GM10266 (cell line): ENCODE measurements at regions not wholly inside any gene's neighbourhood (a gene's known extent, or its start where the extent isn't known, plus 50 kb on each side); places are given as distances from the start of the nearest gene placed in this dataset.

Source experiments
- DNase-seq: peaks from one replicate; pipeline ENCODE4 v3.0.0; 2012; ENCODE audit errors: extremely low spot score
- TF ChIP-seq, protein P1 (sequence below): IDR thresholded peaks from 2 replicates; pipeline ENCODE4 v1.5.1; 2012; ENCODE audit warnings: mild to moderate bottlenecking, low read depth; ENCODE audit not compliant: control insufficient read depth, insufficient read depth; ENCODE audit errors: missing control alignments

- TF ChIP-seq, protein P1, sequence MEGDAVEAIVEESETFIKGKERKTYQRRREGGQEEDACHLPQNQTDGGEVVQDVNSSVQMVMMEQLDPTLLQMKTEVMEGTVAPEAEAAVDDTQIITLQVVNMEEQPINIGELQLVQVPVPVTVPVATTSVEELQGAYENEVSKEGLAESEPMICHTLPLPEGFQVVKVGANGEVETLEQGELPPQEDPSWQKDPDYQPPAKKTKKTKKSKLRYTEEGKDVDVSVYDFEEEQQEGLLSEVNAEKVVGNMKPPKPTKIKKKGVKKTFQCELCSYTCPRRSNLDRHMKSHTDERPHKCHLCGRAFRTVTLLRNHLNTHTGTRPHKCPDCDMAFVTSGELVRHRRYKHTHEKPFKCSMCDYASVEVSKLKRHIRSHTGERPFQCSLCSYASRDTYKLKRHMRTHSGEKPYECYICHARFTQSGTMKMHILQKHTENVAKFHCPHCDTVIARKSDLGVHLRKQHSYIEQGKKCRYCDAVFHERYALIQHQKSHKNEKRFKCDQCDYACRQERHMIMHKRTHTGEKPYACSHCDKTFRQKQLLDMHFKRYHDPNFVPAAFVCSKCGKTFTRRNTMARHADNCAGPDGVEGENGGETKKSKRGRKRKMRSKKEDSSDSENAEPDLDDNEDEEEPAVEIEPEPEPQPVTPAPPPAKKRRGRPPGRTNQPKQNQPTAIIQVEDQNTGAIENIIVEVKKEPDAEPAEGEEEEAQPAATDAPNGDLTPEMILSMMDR = no peak
- no peak for DNase-seq
These were observed 205.9 kb downstream of the HS3ST3A1 start for GRCh38 chr17:13395862-13396261.

DNA sequence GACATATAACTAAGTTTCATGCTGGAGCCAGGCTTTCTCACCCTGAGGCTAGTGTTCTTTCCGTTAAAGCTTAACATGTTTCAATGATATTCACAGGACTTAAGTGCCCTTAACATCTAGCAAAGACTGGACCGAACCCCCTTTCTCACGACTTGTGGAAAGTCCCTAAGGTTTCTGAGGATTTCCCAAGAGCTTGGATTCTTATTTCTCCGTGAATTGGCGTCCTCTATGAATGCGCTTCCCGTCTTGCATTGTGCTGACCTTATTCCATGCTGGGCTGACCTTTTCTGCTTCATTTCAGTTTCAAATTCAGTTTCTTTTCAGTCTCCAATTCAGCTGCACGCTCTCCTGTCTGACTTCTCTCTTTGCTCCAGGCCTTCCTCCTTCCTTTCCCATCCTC, 206.4 kb downstream of the HS3ST3A1 start:
- no peak for DNase-seq
- TF ChIP-seq, protein P1 = no peak

DNA sequence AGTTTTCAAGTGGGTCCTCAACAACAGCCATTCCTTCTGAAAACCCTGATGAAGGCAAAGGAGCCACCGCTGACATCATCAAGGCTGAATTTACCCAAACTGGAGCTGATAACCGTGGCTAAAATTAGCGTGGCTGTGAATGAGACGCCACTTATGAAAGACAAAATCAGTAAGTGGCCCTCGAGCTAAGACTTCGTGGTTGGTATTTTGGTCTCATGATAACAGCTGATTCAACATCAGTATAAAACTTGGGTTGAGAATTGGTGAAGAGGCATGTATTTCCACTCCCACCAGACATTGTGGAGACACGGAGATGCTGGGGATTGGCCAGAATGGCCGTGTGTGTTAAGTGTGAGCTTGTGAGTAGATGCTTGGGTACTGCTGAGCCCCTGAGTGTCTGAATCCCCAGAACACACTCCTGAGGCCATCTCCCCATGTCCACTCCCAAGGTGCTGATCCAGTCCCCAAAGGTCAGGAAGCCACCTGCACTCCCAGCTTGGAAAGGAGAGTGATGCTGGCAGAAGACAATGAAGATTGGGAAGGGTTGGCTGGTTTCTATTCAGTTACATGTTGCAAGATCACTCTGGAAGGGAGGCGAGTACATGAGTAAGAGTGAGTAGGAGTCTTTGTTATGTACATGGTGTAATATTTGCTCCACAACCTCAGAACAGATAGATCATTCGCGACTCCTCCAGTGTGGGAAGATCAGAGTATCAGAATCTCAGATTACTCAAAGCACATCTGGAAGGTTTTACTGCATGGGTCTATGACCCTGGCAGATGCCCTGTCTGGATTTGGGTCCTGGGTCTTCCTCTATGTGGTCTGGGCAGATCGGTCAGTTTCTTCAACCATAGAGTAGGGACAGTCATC, 207.7 kb downstream of the HS3ST3A1 start:
- DNase-seq = no peak
- TF ChIP-seq, protein P1 = no peak

GRCh38 chr17:13387952-13388351, 213.8 kb downstream of the HS3ST3A1 start:
- TF ChIP-seq, protein P1 = no peak
- DNase-seq = no peak

DNA sequence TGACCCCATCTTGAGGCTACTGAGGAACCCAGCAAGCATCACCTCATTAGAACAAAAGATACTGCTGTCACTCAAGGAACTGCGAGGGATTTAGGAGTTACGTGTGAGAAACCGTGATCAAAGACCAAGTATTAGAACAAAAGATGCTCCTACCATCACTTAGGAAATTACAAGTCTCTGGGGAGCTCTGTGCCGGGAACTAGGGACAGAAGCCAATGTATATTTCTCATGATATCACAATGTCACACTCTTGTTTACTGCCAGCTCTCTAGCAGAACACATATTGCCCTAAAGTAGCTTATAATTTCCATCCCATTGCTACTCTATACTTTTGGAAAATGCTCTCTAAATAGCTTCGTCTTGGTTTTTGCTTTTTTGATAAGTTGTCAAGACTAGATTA, 214.5 kb downstream of the HS3ST3A1 start:
- no peak for DNase-seq
- TF ChIP-seq, protein P1 = no peak

GRCh38 chr17:13385481-13385911, 216.2 kb downstream of the HS3ST3A1 start:
- no peak for DNase-seq
- TF ChIP-seq, protein P1 = no peak

DNA sequence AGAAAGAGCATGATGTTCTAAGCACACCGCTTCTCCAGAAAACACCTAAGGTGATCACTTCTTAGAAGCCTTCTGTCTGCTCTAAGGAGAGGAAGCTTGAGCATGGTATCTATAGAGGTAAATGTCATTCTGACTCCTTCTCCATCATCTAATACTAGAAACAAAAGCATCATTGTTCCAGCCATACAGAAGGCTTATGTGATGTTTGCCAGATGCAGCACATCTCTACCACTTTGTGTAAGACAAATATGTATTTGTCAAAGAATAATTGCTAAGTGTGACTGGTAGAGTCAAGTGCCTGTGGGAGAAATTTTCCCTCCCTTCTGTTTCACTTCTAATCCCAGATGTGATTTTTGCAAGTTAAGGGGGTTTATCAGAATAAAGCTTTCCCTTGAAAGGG, 217.1 kb downstream of the HS3ST3A1 start:
- no peak for DNase-seq
- TF ChIP-seq, protein P1 = no peak
